ENCODE measurements at regions not wholly inside any gene's neighbourhood (a gene's known extent, or its start where the extent isn't known, plus 50 kb on each side); places are given as distances from the start of the nearest gene placed in this dataset.

- TF ChIP-seq EZH2 (IDR thresholded peaks at IDR 0.05; ENCODE audit: insufficient read depth, poor library complexity, severe bottlenecking) = no peak
- TF ChIP-seq EZH2phosphoT487 (IDR thresholded peaks at IDR 0.05; ENCODE audit: insufficient read depth, low read depth) = no peak
These were observed 531.7 kb upstream of the PLXNA2 start for GRCh38 chr1:208775841-208776240.
